Adrenal gland (tissue), 5 donors: ENCODE measurements at regions not wholly inside any gene's neighbourhood (a gene's known extent, or its start where the extent isn't known, plus 50 kb on each side); places are given as distances from the start of the nearest gene placed in this dataset.

Experiments
- POLR2A ChIP-seq, 2 donors: fragments of 450-650 bp; IDR thresholded peaks; one replicate each; pipeline ENCODE4 v1.6.1; 2017; ENCODE audit warnings: antibody characterized with exemption in 2 of 2, mild to moderate bottlenecking in 2 of 2, moderate library complexity in 1 of 2
- TF ChIP-seq, protein P1 (sequence below), 6 experiments: fragments of 450-650 bp in 4 of 6; fragments of 200-600 bp in 2 of 6; sonication (generic) in 1 of 6; IDR thresholded peaks; 1 replicate in 5 of 6; 2 replicates in 1 of 6; pipeline versions ENCODE4 v1.5.1 to v1.8.0; 2016 to 2021; ENCODE audit warnings: antibody characterized with exemption in 6 of 6, mild to moderate bottlenecking in 2 of 6, moderate library complexity in 1 of 6
- donor health status: DM: no; HTN: no; CAD: no.

GRCh38 chr6:47175656-47176055, 133.5 kb upstream of the ADGRF1 start:
- TF ChIP-seq, protein P1, sequence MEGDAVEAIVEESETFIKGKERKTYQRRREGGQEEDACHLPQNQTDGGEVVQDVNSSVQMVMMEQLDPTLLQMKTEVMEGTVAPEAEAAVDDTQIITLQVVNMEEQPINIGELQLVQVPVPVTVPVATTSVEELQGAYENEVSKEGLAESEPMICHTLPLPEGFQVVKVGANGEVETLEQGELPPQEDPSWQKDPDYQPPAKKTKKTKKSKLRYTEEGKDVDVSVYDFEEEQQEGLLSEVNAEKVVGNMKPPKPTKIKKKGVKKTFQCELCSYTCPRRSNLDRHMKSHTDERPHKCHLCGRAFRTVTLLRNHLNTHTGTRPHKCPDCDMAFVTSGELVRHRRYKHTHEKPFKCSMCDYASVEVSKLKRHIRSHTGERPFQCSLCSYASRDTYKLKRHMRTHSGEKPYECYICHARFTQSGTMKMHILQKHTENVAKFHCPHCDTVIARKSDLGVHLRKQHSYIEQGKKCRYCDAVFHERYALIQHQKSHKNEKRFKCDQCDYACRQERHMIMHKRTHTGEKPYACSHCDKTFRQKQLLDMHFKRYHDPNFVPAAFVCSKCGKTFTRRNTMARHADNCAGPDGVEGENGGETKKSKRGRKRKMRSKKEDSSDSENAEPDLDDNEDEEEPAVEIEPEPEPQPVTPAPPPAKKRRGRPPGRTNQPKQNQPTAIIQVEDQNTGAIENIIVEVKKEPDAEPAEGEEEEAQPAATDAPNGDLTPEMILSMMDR (IDR thresholded peaks at IDR 0.05): no peak
- TF ChIP-seq POLR2A (IDR thresholded peaks at IDR 0.05): no peak
